GM12878 (cell line): ENCODE measurements at regions not wholly inside any gene's neighbourhood (a gene's known extent, or its start where the extent isn't known, plus 50 kb on each side); places are given as distances from the start of the nearest gene placed in this dataset.

Experiments used
- ATAC-seq: fragments of 200-7000 bp; cut with Tn5 transposase; 3 replicates; pipeline ENCODE4 v1.9.1; 2020; ENCODE audit warnings: mild to moderate bottlenecking, moderate library complexity
- BruUV-seq: library from RNA; stranded (reverse); fragments of 400-500 nt; replicated peaks from 2 replicates; lab custom pipeline; 2021; lab: Mats Ljungman, UMichigan
- CTCF ChIA-PET: fragments of 300-600 bp; sonication (Branson Sonifier 250); formaldehyde crosslinking; extraction: SDS; loops from one replicate; lab custom pipeline; 2021; ENCODE audit warnings: inconsistent platforms; lab: Yijun Ruan, JAX
- POLR2A ChIA-PET: fragments of 350-600 bp; formaldehyde crosslinking; extraction: SDS; loops from one replicate; lab custom pipeline; 2021; ENCODE audit warnings: inconsistent platforms; lab: Charles Lee
- RAD21 ChIA-PET: fragments of 300-600 bp; sonication (Branson Sonifier 250); formaldehyde crosslinking; loops from one replicate; lab custom pipeline; 2023; ENCODE audit warnings: antibody characterized with exemption; ENCODE audit not compliant: unreplicated experiment; lab: Charles Lee
- SMC1A ChIA-PET: fragments of 300-600 bp; sonication (Branson Sonifier 250); formaldehyde crosslinking; loops from one replicate; lab custom pipeline; 2023; ENCODE audit not compliant: unreplicated experiment, uncharacterized antibody; lab: Charles Lee
- DNase-seq: peaks from one replicate; pipeline ENCODE4 v3.0.0-alpha.2; 2011; ENCODE audit warnings: low read depth, low spot score
- FAIRE-seq: peaks from 3 replicates; lab custom pipeline; 2011; peaks lifted over from hg19 to GRCh38; lab: Jason Lieb, UNC
- H2AFZ ChIP-seq: 2 replicates; pipeline ENCODE4 v1.6.0; 2011; ENCODE audit warnings: low read depth, low read length, control low read depth; ENCODE audit not compliant: control insufficient read depth
- H3K27ac ChIP-seq: 2 replicates; pipeline ENCODE4 v1.5.1; 2011; ENCODE audit warnings: control low read depth; ENCODE audit not compliant: control insufficient read depth, insufficient read depth
- H3K27me3 ChIP-seq, 2 experiments: replicated peaks in 1 of 2; 2 replicates each; pipeline versions ENCODE4 v1.6.0 to v1.6.1; 2011; ENCODE audit warnings: low read length in 1 of 2; ENCODE audit not compliant: control insufficient read depth in 2 of 2, insufficient read depth in 2 of 2
- H3K36me3 ChIP-seq, 2 experiments: 2 replicates each; pipeline ENCODE4 v1.5.1; 2011; ENCODE audit warnings: low read length in 1 of 2; ENCODE audit not compliant: control insufficient read depth in 2 of 2, insufficient read depth in 2 of 2
- H3K4me1 ChIP-seq: 2 replicates; pipeline ENCODE4 v1.6.1; 2011; ENCODE audit warnings: mild to moderate bottlenecking, low read length, moderate library complexity, mixed read lengths; ENCODE audit not compliant: control insufficient read depth, insufficient read depth
- H3K4me2 ChIP-seq: 2 replicates; pipeline ENCODE4 v1.6.0; 2011; ENCODE audit warnings: control low read depth; ENCODE audit not compliant: control insufficient read depth, insufficient read depth
- H3K4me3 ChIP-seq: fragments of 200-600 bp; sonication (generic); 2 replicates; pipeline ENCODE4 v1.5.1; 2016
- H3K79me2 ChIP-seq: 2 replicates; pipeline ENCODE4 v1.6.0; 2011; ENCODE audit warnings: low read length; ENCODE audit not compliant: control insufficient read depth, insufficient read depth
- H3K9ac ChIP-seq: 2 replicates; pipeline ENCODE4 v1.8.0; 2011; ENCODE audit warnings: low read length, control low read depth, mixed read lengths; ENCODE audit not compliant: control insufficient read depth, insufficient read depth
- H3K9me3 ChIP-seq: replicated peaks from 3 replicates; pipeline ENCODE4 v1.5.1; 2011; ENCODE audit warnings: mild to moderate bottlenecking, low read length; ENCODE audit not compliant: control insufficient read depth, insufficient read depth
- H4K20me1 ChIP-seq: 2 replicates; pipeline ENCODE4 v1.6.0; 2011; ENCODE audit not compliant: control insufficient read depth, insufficient read depth
- ESRRA ChIP-seq: IDR thresholded peaks from 2 replicates; pipeline ENCODE4 v1.6.1; 2012; ENCODE audit warnings: mild to moderate bottlenecking, low read length, improper control_type of control experiment
- FOXK2 ChIP-seq: fragments of 450-650 bp; IDR thresholded peaks from 2 replicates; pipeline ENCODE4 v1.6.1; 2017; ENCODE audit warnings: mild to moderate bottlenecking, moderate library complexity
- GABPA ChIP-seq: IDR thresholded peaks from 2 replicates; pipeline ENCODE4 v1.6.1; 2014; ENCODE audit warnings: antibody characterized with exemption, low read depth, mild to moderate bottlenecking, inconsistent platforms
- HDAC6 ChIP-seq: fragments of 200-600 bp; sonication (generic); IDR thresholded peaks from one replicate; pipeline ENCODE4 v1.8.0; 2017; ENCODE audit warnings: antibody characterized with exemption; ENCODE audit not compliant: unreplicated experiment
- JUNB ChIP-seq: IDR thresholded peaks from 2 replicates; pipeline ENCODE4 v1.6.1; 2016; ENCODE audit warnings: antibody characterized with exemption, mild to moderate bottlenecking
- KAT2A ChIP-seq: conservative IDR thresholded peaks from 2 replicates; pipeline ENCODE4 v1.6.1; 2011; ENCODE audit warnings: low read depth, low read length; ENCODE audit not compliant: control insufficient read depth
- MXI1 ChIP-seq: fragments of 150-350 bp; IDR thresholded peaks from 2 replicates; pipeline ENCODE4 v1.6.1; 2011; ENCODE audit warnings: low read depth, mild to moderate bottlenecking, inconsistent platforms, low read length, improper control_type of control experiment
- MYC ChIP-seq: IDR thresholded peaks from 2 replicates; pipeline ENCODE4 v1.6.1; 2011; ENCODE audit warnings: mild to moderate bottlenecking, low read length, moderate library complexity, inconsistent platforms; ENCODE audit not compliant: insufficient read depth, insufficient replicate concordance, insufficient read length, severe bottlenecking
- NBN ChIP-seq: fragments of 450-650 bp; IDR thresholded peaks from 2 replicates; pipeline ENCODE4 v1.6.1; 2016
- NFYA ChIP-seq: IDR thresholded peaks from 2 replicates; pipeline ENCODE4 v1.6.1; 2011; ENCODE audit warnings: low read depth, mild to moderate bottlenecking, low read length, improper control_type of control experiment, borderline replicate concordance
- RAD21 ChIP-seq: IDR thresholded peaks from 2 replicates; pipeline ENCODE4 v1.6.1; 2011; ENCODE audit warnings: mild to moderate bottlenecking, low read depth, low read length, moderate library complexity; ENCODE audit not compliant: insufficient read depth
- RB1 ChIP-seq: fragments of 450-650 bp; formaldehyde crosslinking; IDR thresholded peaks from 2 replicates; pipeline ENCODE4 v1.6.1; 2017; ENCODE audit warnings: mild to moderate bottlenecking, borderline replicate concordance
- TCF3 ChIP-seq: IDR thresholded peaks from 2 replicates; pipeline ENCODE4 v1.6.1; 2012; ENCODE audit warnings: low read depth, mild to moderate bottlenecking, low read length, borderline replicate concordance; ENCODE audit not compliant: insufficient read depth
- WRNIP1 ChIP-seq: IDR thresholded peaks from 2 replicates; pipeline ENCODE4 v1.6.1; 2011; ENCODE audit warnings: low read depth, low read length, improper control_type of control experiment, borderline replicate concordance
- YY1 ChIP-seq: IDR thresholded peaks from 2 replicates; pipeline ENCODE4 v1.6.1; 2011; ENCODE audit warnings: low read depth, mild to moderate bottlenecking, low read length
- WGBS: methylation state at CpG from one replicate; pipeline ENCODE4 v1.1.6; 2016; ENCODE audit warnings: low lambda C conversion rate; ENCODE audit not compliant: insufficient replicate concordance, insufficient coverage; ENCODE audit errors: missing lambda C conversion rate; 5-methylcytosine and 5-hydroxymethylcytosine counted together
- in situ Hi-C: fragments of 300-500 bp; cut with MboI; formaldehyde crosslinking; loops from 9 replicates; pipeline ENCODE4 v1.14.3; 2018; ENCODE audit warnings: mixed read lengths
- intact Hi-C: fragments of 100-400 bp; cut with micrococcal nuclease; formaldehyde crosslinking; loops from one replicate; pipeline ENCODE4 v1.14.2; 2022; ENCODE audit not compliant: unreplicated experiment
- TF ChIP-seq, protein P1 (sequence below): fragments of 450-650 bp; IDR thresholded peaks from 2 replicates; pipeline ENCODE4 v1.6.1; 2017; ENCODE audit warnings: mild to moderate bottlenecking
- TF ChIP-seq, protein P2 (sequence below): fragments of 450-650 bp; IDR thresholded peaks from 2 replicates; pipeline ENCODE4 v1.6.1; 2016; ENCODE audit warnings: mild to moderate bottlenecking, moderate library complexity, borderline replicate concordance

DNA sequence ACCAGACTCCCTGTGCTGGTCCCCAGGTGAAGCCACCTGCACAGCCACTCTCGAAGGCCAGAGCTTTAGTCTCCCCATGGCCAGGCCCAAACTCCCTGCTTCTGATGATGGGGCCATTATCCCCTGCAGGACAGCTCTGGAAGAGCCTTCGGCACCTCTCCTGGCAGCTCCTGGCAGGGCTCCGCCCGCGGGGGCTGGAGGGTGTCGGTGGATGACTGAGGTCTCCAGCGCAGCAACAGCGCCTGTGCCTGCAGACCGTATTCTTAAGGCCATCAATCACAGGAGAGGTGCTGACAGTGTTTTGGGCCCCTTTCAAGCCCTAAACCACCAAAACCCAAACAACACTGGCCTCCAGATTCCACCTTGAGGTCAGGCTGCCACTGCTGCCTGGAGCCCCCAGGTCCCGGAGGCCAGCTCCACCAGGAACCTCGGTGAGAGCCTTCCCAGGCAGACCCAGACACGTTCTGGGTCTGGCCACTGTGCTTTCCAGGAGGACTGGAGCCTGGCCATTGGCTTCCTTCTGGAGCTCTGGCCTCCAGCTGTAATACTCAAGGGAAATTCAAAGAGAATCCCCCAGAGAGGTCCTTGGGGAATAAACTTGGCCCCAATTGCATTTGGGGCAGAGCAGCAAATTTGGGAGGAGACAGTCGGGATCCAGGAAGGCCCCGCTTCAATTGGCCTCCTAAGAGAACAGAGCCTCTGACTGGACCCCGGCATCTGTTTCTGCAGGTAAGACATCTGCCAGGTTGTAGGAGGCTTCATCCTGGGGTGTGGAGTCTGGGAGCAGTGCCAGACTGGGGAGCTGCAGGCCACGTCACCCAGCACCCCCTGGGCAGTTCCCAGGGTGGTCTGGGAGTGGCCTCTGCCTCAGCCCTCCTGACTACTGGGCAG lies 210.6 kb upstream of the RTL1 start:
- WGBS: 34% methylated on average over 16 of the region's 16 CpGs

More for the DNA sequence above, 210.6 kb upstream of the RTL1 start:
- POLR2A ChIA-PET: no interaction called here
- H3K79me2 ChIP-seq: no peaks in the 10 kb centered on the region
- BruUV-seq: no TSS peak
- no peaks in the 10 kb centered on the region for H4K20me1 ChIP-seq
- H3K4me1 ChIP-seq: no peaks in the 10 kb centered on the region
- in situ Hi-C loops: no loop called here
- DNase-seq (no peak), FAIRE-seq (no peak), ATAC-seq (no peak)
- no peak overlapping the region for H3K4me3 ChIP-seq
- no peaks in the 10 kb centered on the region for H3K27me3 ChIP-seq
- RAD21 ChIA-PET: no interaction called here
- H3K9ac ChIP-seq: no peak overlapping the region
- H3K4me2 ChIP-seq: no peak overlapping the region
- no peaks in the 10 kb centered on the region for H3K36me3 ChIP-seq
- no peak overlapping the region for H3K27ac ChIP-seq
- SMC1A ChIA-PET: no interaction called here
- intact Hi-C loops: no loop called here
- no peaks in the 10 kb centered on the region for H3K9me3 ChIP-seq
- no peak overlapping the region for H2AFZ ChIP-seq
- CTCF ChIA-PET: no interaction called here
- TF ChIP-seq ESRRA: no peak
- no peak for TF ChIP-seq RAD21
- TF ChIP-seq GABPA: no peak
- no peak for TF ChIP-seq RB1
- no peak for TF ChIP-seq NBN
- no peak for TF ChIP-seq WRNIP1
- no peak for TF ChIP-seq MXI1
- TF ChIP-seq FOXK2: no peak
- TF ChIP-seq MYC: no peak
- TF ChIP-seq HDAC6: no peak
- no peak for TF ChIP-seq JUNB
- TF ChIP-seq, protein P1, sequence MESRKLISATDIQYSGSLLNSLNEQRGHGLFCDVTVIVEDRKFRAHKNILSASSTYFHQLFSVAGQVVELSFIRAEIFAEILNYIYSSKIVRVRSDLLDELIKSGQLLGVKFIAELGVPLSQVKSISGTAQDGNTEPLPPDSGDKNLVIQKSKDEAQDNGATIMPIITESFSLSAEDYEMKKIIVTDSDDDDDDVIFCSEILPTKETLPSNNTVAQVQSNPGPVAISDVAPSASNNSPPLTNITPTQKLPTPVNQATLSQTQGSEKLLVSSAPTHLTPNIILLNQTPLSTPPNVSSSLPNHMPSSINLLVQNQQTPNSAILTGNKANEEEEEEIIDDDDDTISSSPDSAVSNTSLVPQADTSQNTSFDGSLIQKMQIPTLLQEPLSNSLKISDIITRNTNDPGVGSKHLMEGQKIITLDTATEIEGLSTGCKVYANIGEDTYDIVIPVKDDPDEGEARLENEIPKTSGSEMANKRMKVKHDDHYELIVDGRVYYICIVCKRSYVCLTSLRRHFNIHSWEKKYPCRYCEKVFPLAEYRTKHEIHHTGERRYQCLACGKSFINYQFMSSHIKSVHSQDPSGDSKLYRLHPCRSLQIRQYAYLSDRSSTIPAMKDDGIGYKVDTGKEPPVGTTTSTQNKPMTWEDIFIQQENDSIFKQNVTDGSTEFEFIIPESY: no peak
- TF ChIP-seq KAT2A: no peak
- no peak for TF ChIP-seq TCF3
- TF ChIP-seq, protein P2, sequence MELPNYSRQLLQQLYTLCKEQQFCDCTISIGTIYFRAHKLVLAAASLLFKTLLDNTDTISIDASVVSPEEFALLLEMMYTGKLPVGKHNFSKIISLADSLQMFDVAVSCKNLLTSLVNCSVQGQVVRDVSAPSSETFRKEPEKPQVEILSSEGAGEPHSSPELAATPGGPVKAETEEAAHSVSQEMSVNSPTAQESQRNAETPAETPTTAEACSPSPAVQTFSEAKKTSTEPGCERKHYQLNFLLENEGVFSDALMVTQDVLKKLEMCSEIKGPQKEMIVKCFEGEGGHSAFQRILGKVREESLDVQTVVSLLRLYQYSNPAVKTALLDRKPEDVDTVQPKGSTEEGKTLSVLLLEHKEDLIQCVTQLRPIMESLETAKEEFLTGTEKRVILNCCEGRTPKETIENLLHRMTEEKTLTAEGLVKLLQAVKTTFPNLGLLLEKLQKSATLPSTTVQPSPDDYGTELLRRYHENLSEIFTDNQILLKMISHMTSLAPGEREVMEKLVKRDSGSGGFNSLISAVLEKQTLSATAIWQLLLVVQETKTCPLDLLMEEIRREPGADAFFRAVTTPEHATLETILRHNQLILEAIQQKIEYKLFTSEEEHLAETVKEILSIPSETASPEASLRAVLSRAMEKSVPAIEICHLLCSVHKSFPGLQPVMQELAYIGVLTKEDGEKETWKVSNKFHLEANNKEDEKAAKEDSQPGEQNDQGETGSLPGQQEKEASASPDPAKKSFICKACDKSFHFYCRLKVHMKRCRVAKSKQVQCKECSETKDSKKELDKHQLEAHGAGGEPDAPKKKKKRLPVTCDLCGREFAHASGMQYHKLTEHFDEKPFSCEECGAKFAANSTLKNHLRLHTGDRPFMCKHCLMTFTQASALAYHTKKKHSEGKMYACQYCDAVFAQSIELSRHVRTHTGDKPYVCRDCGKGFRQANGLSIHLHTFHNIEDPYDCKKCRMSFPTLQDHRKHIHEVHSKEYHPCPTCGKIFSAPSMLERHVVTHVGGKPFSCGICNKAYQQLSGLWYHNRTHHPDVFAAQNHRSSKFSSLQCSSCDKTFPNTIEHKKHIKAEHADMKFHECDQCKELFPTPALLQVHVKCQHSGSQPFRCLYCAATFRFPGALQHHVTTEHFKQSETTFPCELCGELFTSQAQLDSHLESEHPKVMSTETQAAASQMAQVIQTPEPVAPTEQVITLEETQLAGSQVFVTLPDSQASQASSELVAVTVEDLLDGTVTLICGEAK: no peak
- TF ChIP-seq YY1: no peak
- TF ChIP-seq NFYA: no peak
- TF ChIP-seq, all 136 proteins: peak for 0
